ENCODE measurements at regions not wholly inside any gene's neighbourhood (a gene's known extent, or its start where the extent isn't known, plus 50 kb on each side); places are given as distances from the start of the nearest gene placed in this dataset.
"Not testable (repeated sequence)": the region's sequence is repeated elsewhere in the genome, so short reads cannot be mapped to it uniquely, and the experiment has no call there.

GRCh38 chr17:77562361-77562760, 396.1 kb upstream of the TNRC6C start:
- not testable (repeated sequence) for DNase-seq

GRCh38 chr17:77563439-77564102, 394.9 kb upstream of the TNRC6C start:
- no peak for DNase-seq

GRCh38 chr17:77564278-77564920, 394.1 kb upstream of the TNRC6C start:
- no peak for DNase-seq

- DNase-seq: no peak
These were observed 393.3 kb upstream of the TNRC6C start for GRCh38 chr17:77565166-77565565.

- no peak for DNase-seq
These were observed 392.4 kb upstream of the TNRC6C start for GRCh38 chr17:77566151-77566550.

- no peak for DNase-seq
These were observed 391.9 kb upstream of the TNRC6C start for GRCh38 chr17:77566566-77567138.

GRCh38 chr17:77568540-77568939, 390.0 kb upstream of the TNRC6C start:
- DNase-seq: no peak

GRCh38 chr17:77569846-77570564, 388.5 kb upstream of the TNRC6C start:
- no peak for DNase-seq

GRCh38 chr17:77570565-77570898, 388.0 kb upstream of the TNRC6C start:
- DNase-seq: no peak

GRCh38 chr17:77571155-77571981, 387.1 kb upstream of the TNRC6C start:
- DNase-seq: no peak

GRCh38 chr17:77572065-77572601, 386.4 kb upstream of the TNRC6C start:
- DNase-seq: no peak

- DNase-seq: no peak
These were observed 385.7 kb upstream of the TNRC6C start for GRCh38 chr17:77572851-77573250.

GRCh38 chr17:77577491-77577890, 381.0 kb upstream of the TNRC6C start:
- no peak for DNase-seq

- DNase-seq: no peak
These were observed 379.4 kb upstream of the TNRC6C start for GRCh38 chr17:77579131-77579530.

- no peak for DNase-seq
These were observed 378.8 kb upstream of the TNRC6C start for GRCh38 chr17:77579682-77580081.

- no peak for DNase-seq
These were observed 377.8 kb upstream of the TNRC6C start for GRCh38 chr17:77580531-77581270.

- DNase-seq: no peak
These were observed 377.0 kb upstream of the TNRC6C start for GRCh38 chr17:77581480-77581879.

GRCh38 chr17:77585142-77585860, 373.2 kb upstream of the TNRC6C start:
- no peak for DNase-seq

GRCh38 chr17:77590951-77591735, 367.4 kb upstream of the TNRC6C start:
- no peak for DNase-seq

- no peak for DNase-seq
These were observed 366.2 kb upstream of the TNRC6C start for GRCh38 chr17:77592106-77592865.
